HG02981 (cell line): ENCODE measurements at regions not wholly inside any gene's neighbourhood (a gene's known extent, or its start where the extent isn't known, plus 50 kb on each side); places are given as distances from the start of the nearest gene placed in this dataset.

Source experiments
- ATAC-seq: cut with Tn5 transposase; IDR thresholded peaks from one replicate; pipeline ENCODE4 v1.9.1; 2021; ENCODE audit warnings: mild to moderate bottlenecking, moderate library complexity; ENCODE audit not compliant: unreplicated experiment

- no peak for ATAC-seq
These were observed 194.5 kb upstream of the KHDRBS2 start for GRCh38 chr6:62480544-62480943.

GRCh38 chr6:62479697-62480220 lies 193.7 kb upstream of the KHDRBS2 start:
- ATAC-seq: no peak

DNA sequence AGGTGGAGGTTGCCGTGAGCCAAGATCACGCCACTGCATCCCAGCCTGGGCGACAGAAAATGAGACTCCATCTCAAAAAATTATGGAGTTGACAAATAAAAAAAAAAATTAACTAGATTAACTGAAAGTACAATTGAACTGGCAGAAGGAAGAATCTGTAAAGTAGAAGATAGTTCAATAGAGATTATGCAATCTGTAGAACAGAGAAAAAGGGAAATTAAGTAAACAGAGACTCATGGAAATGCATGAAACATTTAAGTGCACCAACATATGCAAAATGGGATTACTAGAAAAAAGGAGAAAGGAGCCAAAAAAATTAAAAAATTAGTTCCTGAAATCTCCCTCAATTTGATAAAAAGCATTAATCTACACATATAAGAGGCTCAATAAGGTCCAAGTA lies 188.8 kb upstream of the KHDRBS2 start:
- ATAC-seq: no peak

GRCh38 chr6:62466607-62467006 lies 180.6 kb upstream of the KHDRBS2 start:
- ATAC-seq: no peak

- no peak for ATAC-seq
These were observed 179.2 kb upstream of the KHDRBS2 start for GRCh38 chr6:62465206-62465605.

DNA sequence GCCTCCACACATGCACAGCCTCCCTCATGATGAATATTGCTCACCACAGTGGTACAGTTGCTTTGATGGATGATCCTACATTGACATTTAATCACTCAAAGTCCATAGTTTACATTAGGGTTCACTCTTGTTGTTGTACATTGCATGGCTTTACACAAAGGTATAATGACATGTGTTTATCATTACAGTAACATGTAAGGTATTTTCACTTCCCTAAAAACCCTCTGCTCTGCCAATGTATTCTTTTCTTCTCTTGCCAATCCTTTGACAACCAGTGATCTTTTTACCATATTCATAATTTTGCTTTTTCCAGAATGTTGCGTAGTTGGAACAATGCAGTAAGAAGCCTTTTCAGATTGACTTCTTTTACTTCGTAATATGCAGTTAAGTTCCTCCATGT lies 166.6 kb upstream of the KHDRBS2 start:
- ATAC-seq: no peak

- no peak for ATAC-seq
These were observed 160.8 kb upstream of the KHDRBS2 start for GRCh38 chr6:62446647-62447316.

GRCh38 chr6:62445521-62445920 lies 159.5 kb upstream of the KHDRBS2 start:
- ATAC-seq: no peak

DNA sequence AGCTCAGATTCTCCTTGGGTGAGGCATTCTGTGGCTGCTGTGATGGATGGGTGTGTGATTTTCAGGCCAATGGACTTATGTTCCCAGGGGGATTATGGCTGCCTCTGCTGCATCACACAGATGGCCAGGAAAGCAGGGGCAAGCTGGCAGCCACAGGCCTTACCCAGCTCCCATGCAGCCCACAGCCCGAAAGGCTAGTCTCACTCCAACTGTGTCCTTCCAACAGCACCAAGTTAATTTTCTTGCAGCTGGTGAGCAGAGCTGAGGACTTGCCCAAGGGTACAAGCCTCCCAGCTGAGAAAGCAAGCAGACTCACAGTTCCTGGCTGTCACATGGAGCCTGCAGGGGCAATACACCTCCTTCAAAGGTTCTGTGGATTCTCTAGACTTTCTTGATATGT lies 155.2 kb upstream of the KHDRBS2 start:
- no peak for ATAC-seq

GRCh38 chr6:62429781-62430180 lies 143.8 kb upstream of the KHDRBS2 start:
- no peak for ATAC-seq

DNA sequence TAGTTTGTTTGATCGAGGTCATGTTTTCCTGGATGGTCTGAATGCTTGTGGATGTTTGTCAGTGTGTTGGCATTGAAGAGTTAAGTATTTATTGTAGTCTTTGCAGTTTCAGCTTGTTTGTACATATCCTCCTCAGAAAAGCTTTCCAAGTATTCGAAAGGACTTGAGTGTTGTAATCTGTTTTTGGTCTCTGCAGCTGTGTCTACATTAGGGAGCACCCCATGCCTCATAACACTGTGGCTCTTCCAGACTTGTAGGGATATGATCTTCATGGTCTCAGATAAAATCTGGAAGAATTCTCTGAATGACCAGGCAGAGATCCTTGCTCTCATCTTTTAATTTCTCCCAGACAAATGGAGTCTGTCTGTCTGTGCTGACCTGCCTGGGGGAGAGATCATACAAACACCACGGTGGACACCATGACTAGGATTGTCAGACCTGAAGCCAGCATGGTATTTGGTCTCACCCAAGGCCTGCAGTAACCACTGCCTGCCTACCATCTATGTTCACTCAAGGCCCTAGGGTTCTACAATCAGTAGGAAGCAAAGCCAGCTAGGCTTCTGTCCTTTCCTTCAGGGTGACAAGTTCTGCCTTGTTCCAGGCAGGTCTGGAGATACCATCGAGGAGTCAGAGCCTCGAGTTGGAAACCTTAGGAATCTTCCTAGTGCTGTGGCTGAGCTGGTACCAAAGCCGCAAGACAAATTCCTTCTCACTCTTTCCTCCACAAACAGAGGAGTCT lies 114.7 kb upstream of the KHDRBS2 start:
- no peak for ATAC-seq

- ATAC-seq: no peak
These were observed 107.6 kb upstream of the KHDRBS2 start for GRCh38 chr6:62393608-62394007.

DNA sequence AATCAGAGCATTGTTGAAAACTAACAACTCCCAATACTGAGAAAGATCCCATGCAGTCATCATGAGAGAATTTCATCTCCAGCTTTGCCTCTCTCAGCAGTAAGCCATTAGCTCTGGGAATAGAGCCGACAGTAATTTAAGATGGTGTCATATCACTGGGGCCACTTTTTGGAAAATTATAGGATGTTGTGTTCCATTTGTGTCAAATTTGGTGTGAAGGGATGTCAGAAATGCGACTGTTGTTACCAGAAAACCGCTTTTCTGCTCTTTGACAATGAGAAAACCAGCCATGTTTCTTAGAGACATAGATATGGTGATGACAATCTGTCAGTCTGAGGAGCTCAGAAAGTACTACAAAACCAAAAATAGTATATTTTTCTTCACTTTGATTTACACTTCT lies 106.3 kb upstream of the KHDRBS2 start:
- no peak for ATAC-seq

- ATAC-seq: no peak
These were observed 105.3 kb upstream of the KHDRBS2 start for GRCh38 chr6:62391358-62391757.

- ATAC-seq: no peak
These were observed 104.4 kb upstream of the KHDRBS2 start for GRCh38 chr6:62390401-62390800.

DNA sequence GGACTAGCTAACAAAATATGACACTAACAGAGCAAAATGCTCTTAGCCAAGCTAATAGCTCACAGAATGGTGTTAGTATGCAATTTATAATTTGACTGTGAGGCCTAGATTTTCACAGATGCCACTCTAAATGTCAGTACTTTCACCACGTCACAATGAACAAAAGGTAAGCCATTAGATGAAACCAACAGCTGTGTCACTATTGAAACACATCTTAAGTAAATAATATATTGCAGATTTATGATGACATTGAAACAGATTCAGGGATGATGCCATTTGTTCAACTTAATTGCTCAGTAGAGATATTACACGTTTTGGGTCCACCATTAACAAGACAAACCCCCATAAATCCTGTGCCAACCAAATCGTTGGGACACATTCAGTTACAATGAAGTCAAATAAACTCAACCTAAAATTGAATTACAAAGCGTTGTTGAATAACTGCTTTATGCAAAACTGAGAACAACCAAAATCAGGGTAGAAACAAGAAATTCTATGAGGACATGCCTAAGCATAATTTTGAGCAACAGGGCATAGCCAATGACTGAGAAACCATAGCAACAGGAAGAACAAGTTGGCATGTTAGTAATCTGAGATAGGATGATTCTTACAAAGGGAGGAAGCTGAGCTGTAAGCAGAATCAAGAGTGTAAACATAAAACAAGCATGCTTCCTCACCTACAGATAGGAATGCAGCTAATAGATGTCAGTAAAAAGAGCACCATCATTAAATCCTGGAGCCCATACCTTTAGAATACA lies 85.6 kb upstream of the KHDRBS2 start:
- ATAC-seq: no peak

DNA sequence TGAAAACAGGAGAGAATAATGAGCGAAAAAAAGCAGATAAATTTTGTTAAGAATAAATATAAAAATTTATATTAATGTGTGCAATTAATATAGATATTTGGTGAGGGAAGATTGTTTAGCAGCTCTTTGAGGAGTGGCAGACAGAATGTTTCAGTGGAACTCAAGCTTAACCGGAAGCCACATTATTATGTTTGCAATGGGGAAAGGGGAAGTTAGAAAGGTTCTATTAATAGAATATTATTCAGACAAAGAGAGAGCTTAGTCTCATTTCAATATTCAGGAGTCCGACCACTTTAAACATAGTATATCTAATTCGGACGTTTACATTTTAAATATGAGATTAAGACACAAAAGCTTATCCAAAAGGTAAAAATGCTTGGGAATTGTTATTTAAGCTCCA lies 81.6 kb upstream of the KHDRBS2 start:
- peak; percentile 100 for ATAC-seq

GRCh38 chr6:62362097-62362496 lies 76.1 kb upstream of the KHDRBS2 start:
- ATAC-seq: no peak

- ATAC-seq: no peak
These were observed 71.8 kb upstream of the KHDRBS2 start for GRCh38 chr6:62357835-62358234.

DNA sequence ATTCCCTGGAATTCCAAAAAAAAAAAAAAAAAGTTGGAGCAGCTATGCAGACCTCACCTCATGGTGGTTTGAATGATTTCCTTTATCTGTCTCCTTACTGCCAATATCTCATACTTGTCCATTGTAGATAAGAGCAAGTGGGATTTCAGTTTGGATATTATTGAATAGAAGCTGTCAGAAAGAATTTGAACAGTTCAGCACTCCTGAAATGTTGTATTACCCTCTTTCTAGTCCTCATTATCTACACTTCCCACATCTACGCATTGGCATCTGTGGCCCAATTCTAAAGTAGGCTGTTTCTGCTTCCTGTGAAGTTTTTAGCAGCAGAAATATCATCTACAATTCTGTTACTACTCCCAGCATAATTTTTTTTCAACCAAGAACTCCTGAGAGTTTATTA lies 68.2 kb upstream of the KHDRBS2 start:
- no peak for ATAC-seq

GRCh38 chr6:62345962-62346689 lies 60.1 kb upstream of the KHDRBS2 start:
- no peak for ATAC-seq
